HEK293 (cell line): ENCODE measurements at regions not wholly inside any gene's neighbourhood (a gene's known extent, or its start where the extent isn't known, plus 50 kb on each side); places are given as distances from the start of the nearest gene placed in this dataset.

Source experiments
- GLI4 ChIP-seq: fragments of 450-650 bp; formaldehyde crosslinking; IDR thresholded peaks from 2 replicates; pipeline ENCODE4 v1.5.1; 2016; ENCODE audit warnings: missing biosample characterization, missing genetic modification characterization
- ZBTB11 ChIP-seq: fragments of 450-650 bp; formaldehyde crosslinking; conservative IDR thresholded peaks from 2 replicates; pipeline ENCODE4 v1.5.1; 2016; ENCODE audit warnings: low read depth, missing biosample characterization, missing genetic modification characterization
- ZNF311 ChIP-seq: fragments of 450-650 bp; formaldehyde crosslinking; IDR thresholded peaks from 2 replicates; pipeline ENCODE4 v1.5.1; 2017; ENCODE audit warnings: missing biosample characterization, missing genetic modification characterization, borderline replicate concordance

- TF ChIP-seq GLI4 (tag by site-specific recombination) (no peak), ZNF311 (tag by site-specific recombination) (no peak), ZBTB11 (tag by site-specific recombination) (no peak)
Observed at GRCh38 chr13:85741017-85741416, 58.2 kb downstream of the SLITRK6 start.
